LNCAP (cell line): ENCODE measurements at regions not wholly inside any gene's neighbourhood (a gene's known extent, or its start where the extent isn't known, plus 50 kb on each side); places are given as distances from the start of the nearest gene placed in this dataset.

Experiments used
- CTCF ChIP-seq: fragments of 450-650 bp; IDR thresholded peaks from 2 replicates; pipeline ENCODE4 v1.5.1; 2017; ENCODE audit warnings: mild to moderate bottlenecking

- no peak for TF ChIP-seq CTCF
Observed at GRCh38 chr10:29037348-29038113, 251.3 kb upstream of the LYZL1 start.

- no peak for TF ChIP-seq CTCF
Observed at GRCh38 chr10:29039091-29039490, 249.8 kb upstream of the LYZL1 start.

GRCh38 chr10:29039677-29040189, 249.1 kb upstream of the LYZL1 start:
- no peak for TF ChIP-seq CTCF

DNA sequence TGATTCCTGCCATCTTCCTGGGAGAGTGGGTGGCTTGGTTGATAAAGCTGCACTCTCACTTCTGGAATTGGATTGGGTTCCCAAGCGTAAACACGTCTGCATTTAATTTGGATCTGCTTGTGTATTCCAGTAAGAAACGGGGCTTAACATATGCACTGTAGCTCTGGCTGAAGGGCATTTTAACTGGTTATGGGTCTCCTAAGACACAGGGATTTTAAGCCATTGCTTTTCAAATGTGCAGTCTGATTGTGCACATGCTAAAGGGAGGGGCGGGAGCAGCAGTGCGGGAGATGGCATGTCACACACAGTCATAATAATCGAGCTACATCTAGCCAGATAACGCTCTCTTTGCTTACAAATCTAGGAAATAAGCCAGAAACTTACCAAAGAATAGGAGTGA, 247.3 kb upstream of the LYZL1 start:
- no peak for TF ChIP-seq CTCF

- TF ChIP-seq CTCF, result no peak
Observed at GRCh38 chr10:29048506-29048905, 240.4 kb upstream of the LYZL1 start.

DNA sequence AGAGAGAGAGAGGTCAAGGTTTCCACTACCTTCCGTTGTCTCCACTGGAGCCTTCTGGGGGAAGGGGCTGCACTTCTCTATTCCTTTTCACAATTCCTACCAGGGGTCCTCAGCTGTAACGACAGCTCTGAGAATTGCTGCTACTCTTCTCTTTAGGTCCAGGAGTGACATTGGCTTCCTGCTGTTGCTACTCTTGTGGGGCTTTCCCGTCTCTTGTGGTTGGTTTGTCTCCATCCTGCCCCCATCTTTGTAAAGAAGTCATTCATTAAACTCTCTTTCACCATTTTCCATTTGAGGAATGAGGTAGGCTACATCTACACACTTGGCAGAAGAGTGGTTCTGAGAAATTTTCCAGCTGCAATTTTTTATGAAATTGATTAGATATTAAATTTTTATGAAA, 238.8 kb upstream of the LYZL1 start:
- TF ChIP-seq CTCF, result no peak

DNA sequence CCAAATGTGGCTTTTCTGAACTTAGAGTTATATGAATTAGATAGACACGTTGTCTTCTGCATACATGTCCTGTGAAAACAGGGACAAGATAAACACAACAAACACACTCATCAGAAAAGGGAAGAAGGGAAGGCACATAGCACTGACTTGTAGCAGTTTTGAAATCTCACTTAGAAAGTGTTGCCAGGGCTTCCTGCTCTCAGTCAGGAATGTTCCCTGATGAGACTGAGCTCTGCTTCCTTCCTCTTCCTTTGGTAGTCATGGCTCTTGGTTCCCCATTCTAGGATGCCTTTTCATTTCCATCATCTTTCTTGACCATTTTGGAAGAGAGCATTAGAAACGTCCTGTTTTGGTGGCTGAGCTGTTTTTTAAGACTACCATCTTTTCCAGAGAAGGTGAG, 233.8 kb upstream of the LYZL1 start:
- TF ChIP-seq CTCF, result no peak

DNA sequence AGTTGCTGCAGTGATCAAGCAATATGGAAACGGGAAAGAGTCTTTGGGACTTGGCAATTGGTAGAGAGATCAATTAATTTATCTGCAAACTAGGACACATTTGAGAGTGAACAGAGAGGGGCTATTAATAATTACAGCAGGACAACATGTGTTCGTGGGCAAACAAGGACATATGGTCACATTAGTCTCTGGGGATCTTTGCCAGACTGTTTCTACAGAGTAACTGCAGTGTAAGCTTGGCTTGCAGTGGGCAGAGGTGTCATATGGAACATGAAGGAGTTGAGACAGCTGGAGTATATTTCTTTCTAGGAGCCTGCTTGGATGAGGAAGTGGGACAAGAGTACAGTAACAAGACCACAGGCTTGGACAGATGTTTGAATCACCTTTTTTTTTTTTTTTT, 232.1 kb upstream of the LYZL1 start:
- no peak for TF ChIP-seq CTCF
